ENCODE measurements at regions not wholly inside any gene's neighbourhood (a gene's known extent, or its start where the extent isn't known, plus 50 kb on each side); places are given as distances from the start of the nearest gene placed in this dataset.

GRCh38 chrX:114101081-114101480, 482.8 kb upstream of the HTR2C start:
- POLR2A ChIA-PET (ENCODE audit: low non-redundant PET) = no interaction called here

GRCh38 chrX:114097866-114098265, 486.0 kb upstream of the HTR2C start:
- POLR2A ChIA-PET (ENCODE audit: low non-redundant PET) = no interaction called here
- no peak for DNase-seq (ENCODE audit: low spot score)
- TF ChIP-seq CTCF (conservative IDR thresholded peaks at IDR 0.05; ENCODE audit: low read depth) = no peak
- H3K27ac ChIP-seq = no peak overlapping the region
- CTCF ChIA-PET = no interaction called here

More at GRCh38 chrX:114101081-114101480, 482.8 kb upstream of the HTR2C start:
- CTCF ChIA-PET = no interaction called here
- TF ChIP-seq CTCF (conservative IDR thresholded peaks at IDR 0.05; ENCODE audit: low read depth) = no peak
- DNase-seq (ENCODE audit: low spot score) = no peak
- no peak overlapping the region for H3K27ac ChIP-seq

- ChIA-PET POLR2A (ENCODE audit: low non-redundant PET) (no interaction called here), CTCF (no interaction called here)
- H3K27ac ChIP-seq = no peak overlapping the region
- no peak for TF ChIP-seq CTCF (conservative IDR thresholded peaks at IDR 0.05; ENCODE audit: low read depth)
- DNase-seq (ENCODE audit: low spot score) = no peak
Observed at GRCh38 chrX:114097427-114097826, 486.5 kb upstream of the HTR2C start.

GRCh38 chrX:114095789-114096188, 488.1 kb upstream of the HTR2C start:
- ChIA-PET POLR2A (ENCODE audit: low non-redundant PET) (no interaction called here), CTCF (no interaction called here)
- no peak overlapping the region for H3K27ac ChIP-seq
- TF ChIP-seq CTCF (conservative IDR thresholded peaks at IDR 0.05; ENCODE audit: low read depth) = no peak
- DNase-seq (ENCODE audit: low spot score) = no peak

- ChIA-PET CTCF (no interaction called here), POLR2A (ENCODE audit: low non-redundant PET) (no interaction called here)
- DNase-seq (ENCODE audit: low spot score) = no peak
- no peak overlapping the region for H3K27ac ChIP-seq
- no peak for TF ChIP-seq CTCF (conservative IDR thresholded peaks at IDR 0.05; ENCODE audit: low read depth)
Observed at GRCh38 chrX:114087543-114087942, 496.3 kb upstream of the HTR2C start.

- CTCF ChIA-PET = no interaction called here
Observed at GRCh38 chrX:114077773-114078172, 506.1 kb upstream of the HTR2C start.

More at GRCh38 chrX:114077773-114078172, 506.1 kb upstream of the HTR2C start:
- no peak for TF ChIP-seq CTCF (conservative IDR thresholded peaks at IDR 0.05; ENCODE audit: low read depth)
- POLR2A ChIA-PET (ENCODE audit: low non-redundant PET) = no interaction called here
- H3K27ac ChIP-seq = no peak overlapping the region
- DNase-seq (ENCODE audit: low spot score) = no peak
